22Rv1 (cell line): ENCODE measurements at regions not wholly inside any gene's neighbourhood (a gene's known extent, or its start where the extent isn't known, plus 50 kb on each side); places are given as distances from the start of the nearest gene placed in this dataset.
"Not testable (repeated sequence)": the region's sequence is repeated elsewhere in the genome, so short reads cannot be mapped to it uniquely, and the experiment has no call there.

Experiments
- ZFX ChIP-seq: fragments of 450-650 bp; IDR thresholded peaks from 2 replicates; pipeline ENCODE4 v1.6.1; 2017; ENCODE audit warnings: antibody characterized with exemption, borderline replicate concordance
- TF ChIP-seq, protein P1 (sequence below): fragments of 450-650 bp; IDR thresholded peaks from 2 replicates; pipeline ENCODE4 v1.5.1; 2017; ENCODE audit warnings: mild to moderate bottlenecking

DNA sequence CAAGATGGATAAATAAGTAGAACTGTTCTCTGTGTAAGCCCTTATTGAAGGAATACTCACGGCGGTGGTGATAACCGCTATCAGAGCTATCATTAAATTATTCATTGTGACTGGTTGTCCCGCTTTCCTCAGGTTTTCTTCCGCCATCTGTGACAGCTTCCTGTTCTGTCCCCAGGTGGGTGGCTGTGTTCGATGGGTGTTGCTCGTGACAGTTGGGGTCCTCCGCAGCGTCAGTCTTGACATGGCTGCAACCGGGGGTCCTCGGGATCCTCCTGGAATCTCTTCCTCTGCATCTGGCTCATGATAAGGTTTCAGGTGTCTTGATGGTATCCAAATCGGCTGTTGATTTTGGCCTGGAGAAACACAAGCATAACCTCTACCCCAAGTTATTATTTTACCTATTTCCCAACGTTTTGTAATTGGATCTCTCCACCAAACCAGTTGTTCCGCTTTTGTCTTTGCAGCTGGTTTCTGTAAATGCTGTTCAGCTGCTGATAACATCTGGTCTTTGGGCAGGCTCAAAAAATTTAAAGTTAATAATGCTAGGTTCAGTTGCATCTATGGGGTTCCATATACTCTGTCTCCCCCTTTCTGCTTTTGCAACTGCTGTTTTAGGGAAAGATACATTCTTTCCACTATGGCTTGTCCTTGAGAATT is 58.1 kb upstream of the INSIG1 start:
- TF ChIP-seq, protein P1, sequence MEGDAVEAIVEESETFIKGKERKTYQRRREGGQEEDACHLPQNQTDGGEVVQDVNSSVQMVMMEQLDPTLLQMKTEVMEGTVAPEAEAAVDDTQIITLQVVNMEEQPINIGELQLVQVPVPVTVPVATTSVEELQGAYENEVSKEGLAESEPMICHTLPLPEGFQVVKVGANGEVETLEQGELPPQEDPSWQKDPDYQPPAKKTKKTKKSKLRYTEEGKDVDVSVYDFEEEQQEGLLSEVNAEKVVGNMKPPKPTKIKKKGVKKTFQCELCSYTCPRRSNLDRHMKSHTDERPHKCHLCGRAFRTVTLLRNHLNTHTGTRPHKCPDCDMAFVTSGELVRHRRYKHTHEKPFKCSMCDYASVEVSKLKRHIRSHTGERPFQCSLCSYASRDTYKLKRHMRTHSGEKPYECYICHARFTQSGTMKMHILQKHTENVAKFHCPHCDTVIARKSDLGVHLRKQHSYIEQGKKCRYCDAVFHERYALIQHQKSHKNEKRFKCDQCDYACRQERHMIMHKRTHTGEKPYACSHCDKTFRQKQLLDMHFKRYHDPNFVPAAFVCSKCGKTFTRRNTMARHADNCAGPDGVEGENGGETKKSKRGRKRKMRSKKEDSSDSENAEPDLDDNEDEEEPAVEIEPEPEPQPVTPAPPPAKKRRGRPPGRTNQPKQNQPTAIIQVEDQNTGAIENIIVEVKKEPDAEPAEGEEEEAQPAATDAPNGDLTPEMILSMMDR: not testable (repeated sequence)
- not testable (repeated sequence) for TF ChIP-seq ZFX
